GM12872 (cell line): ENCODE measurements at regions not wholly inside any gene's neighbourhood (a gene's known extent, or its start where the extent isn't known, plus 50 kb on each side); places are given as distances from the start of the nearest gene placed in this dataset.

Experiments used
- TF ChIP-seq, protein P1 (sequence below): IDR thresholded peaks from 3 replicates; pipeline ENCODE4 v1.5.1; 2011; ENCODE audit warnings: low read depth, mild to moderate bottlenecking, low read length, moderate library complexity; ENCODE audit not compliant: insufficient read depth

DNA sequence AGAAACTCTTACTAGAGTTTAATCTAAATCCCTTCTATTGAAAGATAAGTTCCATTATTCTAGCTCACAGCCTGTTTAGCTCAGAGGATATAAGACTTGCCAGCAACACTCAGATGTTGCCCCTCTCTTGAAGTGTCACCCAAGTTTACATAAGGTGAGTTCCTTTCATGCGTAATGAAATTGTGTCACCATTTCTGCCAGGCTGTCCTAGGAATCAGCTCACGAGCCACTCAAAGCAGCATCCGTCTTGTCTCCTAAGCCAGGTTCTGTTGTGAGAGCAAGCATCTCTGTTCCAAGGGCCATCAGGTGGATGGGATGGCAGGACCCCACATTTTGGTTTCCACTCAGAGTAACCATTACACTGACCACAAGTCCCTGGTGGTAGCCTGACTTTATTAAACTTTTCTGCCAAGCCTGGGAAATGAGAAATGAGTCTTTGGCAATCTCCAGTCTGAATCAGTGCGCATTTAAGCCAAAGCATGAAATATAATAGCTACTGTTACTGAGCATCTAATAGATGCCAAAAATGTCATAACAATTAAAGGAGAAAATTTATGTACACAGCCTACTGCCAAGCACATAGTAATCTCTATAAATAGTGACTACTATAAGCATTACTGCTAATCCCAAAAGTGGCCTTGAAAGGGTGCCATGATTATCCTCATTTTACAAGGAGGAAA is 179.6 kb upstream of the MIR17HG start:
- TF ChIP-seq, protein P1, sequence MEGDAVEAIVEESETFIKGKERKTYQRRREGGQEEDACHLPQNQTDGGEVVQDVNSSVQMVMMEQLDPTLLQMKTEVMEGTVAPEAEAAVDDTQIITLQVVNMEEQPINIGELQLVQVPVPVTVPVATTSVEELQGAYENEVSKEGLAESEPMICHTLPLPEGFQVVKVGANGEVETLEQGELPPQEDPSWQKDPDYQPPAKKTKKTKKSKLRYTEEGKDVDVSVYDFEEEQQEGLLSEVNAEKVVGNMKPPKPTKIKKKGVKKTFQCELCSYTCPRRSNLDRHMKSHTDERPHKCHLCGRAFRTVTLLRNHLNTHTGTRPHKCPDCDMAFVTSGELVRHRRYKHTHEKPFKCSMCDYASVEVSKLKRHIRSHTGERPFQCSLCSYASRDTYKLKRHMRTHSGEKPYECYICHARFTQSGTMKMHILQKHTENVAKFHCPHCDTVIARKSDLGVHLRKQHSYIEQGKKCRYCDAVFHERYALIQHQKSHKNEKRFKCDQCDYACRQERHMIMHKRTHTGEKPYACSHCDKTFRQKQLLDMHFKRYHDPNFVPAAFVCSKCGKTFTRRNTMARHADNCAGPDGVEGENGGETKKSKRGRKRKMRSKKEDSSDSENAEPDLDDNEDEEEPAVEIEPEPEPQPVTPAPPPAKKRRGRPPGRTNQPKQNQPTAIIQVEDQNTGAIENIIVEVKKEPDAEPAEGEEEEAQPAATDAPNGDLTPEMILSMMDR = no peak

DNA sequence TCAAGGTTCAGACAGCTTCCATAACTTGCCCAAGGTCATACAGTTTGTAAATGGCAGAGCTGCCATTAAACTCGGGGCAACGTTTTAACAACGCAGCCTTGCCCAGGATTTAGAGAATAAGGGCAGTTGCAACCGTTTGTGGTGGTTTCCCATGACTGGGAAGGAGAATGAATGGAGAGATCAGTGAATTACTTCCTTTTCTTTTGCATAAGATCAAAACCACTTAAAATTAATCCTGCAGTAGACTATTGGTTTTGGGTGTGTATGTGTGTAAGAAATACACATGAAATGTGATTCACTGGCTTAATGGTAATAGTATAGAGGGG is 179.1 kb upstream of the MIR17HG start:
- TF ChIP-seq, protein P1 = no peak

DNA sequence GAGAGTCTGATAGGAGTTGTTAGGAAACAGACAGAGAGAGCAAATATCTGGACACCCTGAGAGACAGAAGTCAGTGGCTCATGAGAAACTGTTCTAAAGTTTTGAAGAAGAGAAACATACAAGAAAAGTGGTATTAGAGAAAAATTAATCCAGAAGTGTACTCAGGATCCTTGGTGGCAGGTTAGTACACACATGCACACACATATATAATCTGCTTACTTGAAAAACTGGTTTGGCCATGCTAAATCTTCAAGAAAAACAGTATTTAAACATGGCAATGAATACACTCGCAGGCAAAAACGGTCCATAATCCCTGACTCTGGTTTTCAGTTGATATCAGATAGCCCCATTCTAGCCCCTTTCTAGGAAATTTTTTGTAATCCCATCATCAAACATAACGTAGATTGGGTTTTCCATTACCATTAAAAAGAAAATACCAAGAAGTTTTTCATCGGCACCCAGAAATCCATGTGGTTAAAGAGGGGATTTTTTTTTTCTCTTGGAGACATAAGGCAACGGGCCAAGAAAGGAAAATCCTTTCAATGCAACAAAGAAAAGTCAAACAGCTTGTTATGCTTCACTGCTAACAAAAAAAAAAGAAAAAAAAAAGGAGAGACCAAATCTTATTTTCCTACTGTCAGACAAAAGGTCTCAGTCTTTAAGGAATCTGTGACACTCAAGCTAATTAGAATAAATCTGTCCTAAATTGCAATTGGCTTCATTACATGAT is 178.0 kb upstream of the MIR17HG start:
- TF ChIP-seq, protein P1 = no peak

DNA sequence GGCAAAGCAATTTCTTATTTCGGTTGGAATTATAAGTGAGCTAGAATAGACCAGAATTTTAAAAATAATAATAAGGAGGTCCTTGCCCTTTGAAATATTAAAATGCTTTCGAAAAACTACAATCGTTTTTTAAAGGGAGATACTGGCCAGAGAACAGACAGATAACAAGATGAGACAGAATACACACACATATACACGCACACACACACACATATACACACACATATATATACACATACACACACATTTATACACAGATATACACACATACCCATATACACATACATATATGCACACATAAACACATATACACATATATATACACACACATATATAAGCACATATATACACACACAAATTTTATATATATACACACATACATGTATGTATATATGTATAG is 175.3 kb upstream of the MIR17HG start:
- TF ChIP-seq, protein P1 = no peak

DNA sequence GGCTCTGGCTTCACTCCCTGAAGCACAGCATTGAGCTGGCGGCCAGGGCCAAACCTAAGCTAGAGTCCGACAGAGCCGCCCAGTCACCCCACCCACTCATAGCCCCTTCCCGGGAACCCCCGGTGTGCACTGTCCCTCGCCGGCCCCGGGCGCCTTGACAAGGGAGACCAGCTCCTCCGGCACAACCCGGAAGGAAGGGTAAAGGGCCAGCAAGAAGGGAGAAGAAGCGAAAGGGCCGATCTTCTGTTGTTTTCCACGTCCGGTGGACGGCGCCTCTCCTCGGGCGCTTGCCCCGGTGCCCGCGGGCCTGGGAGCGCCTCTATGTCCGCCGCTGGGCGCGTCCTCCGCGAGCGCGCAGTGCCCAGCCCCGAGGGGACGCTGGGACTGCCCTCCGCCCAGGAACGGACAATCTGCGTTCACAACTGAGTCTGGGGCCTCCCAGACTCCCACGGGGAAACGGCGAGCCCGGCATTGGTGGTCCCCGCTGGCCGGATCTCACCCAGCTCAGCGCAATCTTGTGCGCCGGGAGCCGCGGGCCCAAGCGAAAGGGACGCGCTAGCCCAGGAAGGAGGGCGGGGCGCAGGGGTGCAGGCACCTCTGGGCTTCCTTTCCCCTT is 172.5 kb upstream of the MIR17HG start:
- TF ChIP-seq, protein P1 = no peak

DNA sequence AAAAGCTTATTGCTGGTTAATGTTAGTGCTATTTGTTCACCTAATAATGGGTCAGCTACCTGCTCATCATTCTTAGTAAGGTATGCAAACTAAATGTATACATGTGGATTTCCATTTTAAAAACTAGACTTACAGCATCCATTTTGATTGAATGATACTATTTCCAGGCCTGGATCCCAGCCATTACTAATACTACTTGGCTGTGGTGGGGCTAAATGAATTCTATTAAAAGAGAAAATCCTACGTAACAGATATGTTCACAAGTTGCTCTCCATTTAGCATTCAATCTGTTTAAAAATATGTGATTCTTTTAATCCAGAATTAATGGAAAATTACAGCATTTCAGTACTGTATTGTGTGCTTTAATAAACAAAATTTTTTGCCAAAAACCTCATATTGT is 169.4 kb upstream of the MIR17HG start:
- TF ChIP-seq, protein P1 = no peak

DNA sequence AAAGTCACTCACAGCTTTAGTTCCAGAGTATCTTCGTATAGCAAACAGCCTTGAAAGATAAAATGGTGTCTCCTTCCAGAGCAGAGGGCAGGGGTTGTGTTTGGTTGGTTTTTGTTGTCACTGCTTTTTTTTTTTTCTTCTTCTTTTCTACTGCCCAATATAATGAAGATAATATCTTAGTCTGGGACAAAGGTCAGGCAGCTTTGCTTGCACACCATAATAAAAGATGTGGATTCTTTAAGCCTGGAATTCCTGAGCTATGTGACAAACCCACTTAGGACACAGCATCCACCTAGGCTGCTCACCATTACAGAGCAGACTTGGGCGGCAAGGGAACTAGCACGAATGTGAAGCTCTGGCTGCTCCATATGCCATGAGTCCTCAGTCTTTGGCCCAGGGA is 165.6 kb upstream of the MIR17HG start:
- TF ChIP-seq, protein P1 = no peak
